Naive B cell (primary cell): ENCODE measurements at regions not wholly inside any gene's neighbourhood (a gene's known extent, or its start where the extent isn't known, plus 50 kb on each side); places are given as distances from the start of the nearest gene placed in this dataset.

Source experiments
- ATAC-seq, 2 donors: fragments of 150-1000 bp; cut with Tn5 transposase; 2 replicates each; pipeline ENCODE4 v1.10.0; 2021; ENCODE audit warnings: low read depth in 2 of 2, mild to moderate bottlenecking in 2 of 2, moderate library complexity in 2 of 2
- DNase-seq: peaks from one replicate; pipeline ENCODE4 v3.0.0; 2022
- H3K27ac Mint-ChIP-seq, 6 donors: one replicate each; pipeline ENCODE4 v1.8.0; 2020 to 2022; ENCODE audit warnings: mild to moderate bottlenecking in 6 of 6, mixed read lengths in 6 of 6, moderate library complexity in 5 of 6, inconsistent platforms in 2 of 6
- H3K27me3 Mint-ChIP-seq, 3 donors: one replicate each; pipeline ENCODE4 v1.8.0; 2021 to 2022; ENCODE audit warnings: mixed read lengths in 3 of 3, mild to moderate bottlenecking in 1 of 3
- H3K36me3 Mint-ChIP-seq, 2 donors: one replicate each; pipeline ENCODE4 v1.8.0; 2020 to 2022; ENCODE audit warnings: mixed read lengths in 2 of 2, inconsistent platforms in 1 of 2, mild to moderate bottlenecking in 1 of 2
- H3K4me1 Mint-ChIP-seq, 3 donors: one replicate each; pipeline ENCODE4 v1.8.0; 2020 to 2022; ENCODE audit warnings: mixed read lengths in 3 of 3, inconsistent platforms in 1 of 3, mild to moderate bottlenecking in 1 of 3, moderate library complexity in 1 of 3
- H3K4me3 Mint-ChIP-seq, 8 donors: one replicate each; pipeline ENCODE4 v1.8.0; 2020 to 2022; ENCODE audit warnings: mild to moderate bottlenecking in 8 of 8, mixed read lengths in 8 of 8, moderate library complexity in 8 of 8, inconsistent platforms in 2 of 8
- H3K9me3 Mint-ChIP-seq, 7 donors: one replicate each; pipeline ENCODE4 v1.8.0; 2020 to 2022; ENCODE audit warnings: mixed read lengths in 7 of 7, mild to moderate bottlenecking in 5 of 7, inconsistent platforms in 2 of 7, moderate library complexity in 1 of 7

DNA sequence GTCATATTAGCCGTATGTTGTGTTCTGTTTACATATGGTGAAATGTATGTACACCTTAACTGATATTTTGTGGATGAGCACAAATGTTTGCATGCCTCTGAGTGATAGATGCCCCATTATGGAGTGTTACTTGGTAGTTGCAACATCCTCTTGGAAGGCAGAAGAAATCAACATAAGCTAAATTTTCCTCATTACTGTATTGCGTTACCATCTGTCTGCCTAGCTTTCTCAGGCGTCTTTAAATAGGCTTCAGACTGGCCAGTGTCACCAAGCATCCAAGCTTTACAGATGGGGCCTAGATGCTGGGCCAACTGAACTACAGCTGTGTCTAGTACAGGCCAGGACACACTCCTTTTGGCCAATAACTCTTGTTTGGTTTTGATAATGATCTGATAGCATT is 250.6 kb downstream of the SAMD5 start:
- ATAC-seq = no peak
- Mint-ChIP-seq H3K27me3 (no peaks in the 10 kb centered on the region), H3K9me3 (peaks cover 0 to 16% (median 3%) of the 10 kb centered on the region in 7 donors), H3K27ac (no peak overlapping the region), H3K36me3 (no peaks in the 10 kb centered on the region), H3K4me3 (no peak overlapping the region), H3K4me1 (no peaks in the 10 kb centered on the region)
- no peak for DNase-seq

GRCh38 chr6:147759536-147759935 is 251.0 kb downstream of the SAMD5 start:
- Mint-ChIP-seq H3K27ac (no peak overlapping the region), H3K36me3 (no peaks in the 10 kb centered on the region), H3K9me3 (peaks cover 0 to 13% (median 2%) of the 10 kb centered on the region in 7 donors), H3K4me3 (no peak overlapping the region), H3K27me3 (no peaks in the 10 kb centered on the region), H3K4me1 (no peaks in the 10 kb centered on the region)
- ATAC-seq (no peak), DNase-seq (no peak)

GRCh38 chr6:147765541-147765940 is 257.1 kb downstream of the SAMD5 start:
- H3K4me3 Mint-ChIP-seq = no peak overlapping the region
- H3K4me1 Mint-ChIP-seq = no peaks in the 10 kb centered on the region
- no peaks in the 10 kb centered on the region for H3K27me3 Mint-ChIP-seq
- DNase-seq (no peak), ATAC-seq (no peak)
- H3K36me3 Mint-ChIP-seq = no peaks in the 10 kb centered on the region
- H3K9me3 Mint-ChIP-seq = peaks cover 0 to 8% (median 0%) of the 10 kb centered on the region in 7 donors
- H3K27ac Mint-ChIP-seq = no peak overlapping the region

GRCh38 chr6:147768969-147769368 is 260.5 kb downstream of the SAMD5 start:
- ATAC-seq = no peak
- no peak overlapping the region for H3K27ac Mint-ChIP-seq
- no peaks in the 10 kb centered on the region for H3K4me1 Mint-ChIP-seq
- H3K9me3 Mint-ChIP-seq = peaks cover 0 to 8% (median 0%) of the 10 kb centered on the region in 7 donors
- no peaks in the 10 kb centered on the region for H3K36me3 Mint-ChIP-seq
- H3K4me3 Mint-ChIP-seq = no peak overlapping the region
- no peak for DNase-seq
- H3K27me3 Mint-ChIP-seq = no peaks in the 10 kb centered on the region

DNA sequence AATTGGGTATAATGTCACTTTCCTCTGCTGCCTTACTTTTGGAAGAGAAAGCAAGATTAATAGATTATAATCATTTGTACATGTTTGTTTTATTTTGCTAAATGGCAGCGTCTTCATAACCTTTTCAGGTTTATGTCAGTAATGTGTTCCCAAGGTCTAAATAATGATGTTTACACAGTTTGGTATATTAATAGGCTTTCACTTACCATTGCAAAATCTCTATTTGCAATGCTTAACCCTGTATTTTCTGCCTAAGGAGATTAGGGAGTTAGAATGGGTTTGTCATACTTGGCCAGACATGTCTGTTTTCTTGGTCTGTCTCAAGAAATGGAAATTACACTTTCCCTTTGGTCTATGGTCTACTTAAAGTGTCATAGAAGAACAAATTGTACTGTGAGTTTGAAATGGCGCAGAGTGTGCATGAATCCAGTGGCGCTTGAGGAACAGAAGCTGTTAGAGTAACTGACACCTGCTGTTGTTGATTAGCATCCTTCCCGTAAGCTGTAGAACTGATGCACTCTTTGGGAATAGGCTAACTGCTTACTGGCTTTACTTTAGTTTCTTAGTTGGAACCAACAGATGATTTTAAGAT is 261.1 kb downstream of the SAMD5 start:
- H3K4me3 Mint-ChIP-seq = no peak overlapping the region
- DNase-seq = no peak
- H3K27ac Mint-ChIP-seq = no peak overlapping the region
- H3K27me3 Mint-ChIP-seq = no peaks in the 10 kb centered on the region
- H3K9me3 Mint-ChIP-seq = peaks cover 0 to 8% (median 0%) of the 10 kb centered on the region in 7 donors
- ATAC-seq = no peak
- H3K4me1 Mint-ChIP-seq = no peaks in the 10 kb centered on the region
- no peaks in the 10 kb centered on the region for H3K36me3 Mint-ChIP-seq

- Mint-ChIP-seq H3K9me3 (peaks cover 0 to 8% (median 0%) of the 10 kb centered on the region in 7 donors), H3K4me3 (no peak overlapping the region), H3K27ac (no peak overlapping the region), H3K36me3 (no peaks in the 10 kb centered on the region), H3K4me1 (no peaks in the 10 kb centered on the region), H3K27me3 (no peaks in the 10 kb centered on the region)
- ATAC-seq (no peak), DNase-seq (no peak)
Observed at GRCh38 chr6:147770221-147770620, 261.7 kb downstream of the SAMD5 start.

- Mint-ChIP-seq H3K27me3 (no peaks in the 10 kb centered on the region), H3K9me3 (peaks cover 0 to 4% (median 0%) of the 10 kb centered on the region in 7 donors), H3K27ac (no peak overlapping the region), H3K36me3 (no peaks in the 10 kb centered on the region), H3K4me1 (no peaks in the 10 kb centered on the region), H3K4me3 (no peak overlapping the region)
- ATAC-seq = no peak
- DNase-seq = no peak
Observed at GRCh38 chr6:147772724-147773123, 264.2 kb downstream of the SAMD5 start.

GRCh38 chr6:147774856-147775255 is 266.4 kb downstream of the SAMD5 start:
- no peaks in the 10 kb centered on the region for H3K36me3 Mint-ChIP-seq
- H3K27ac Mint-ChIP-seq = no peak overlapping the region
- H3K4me3 Mint-ChIP-seq = no peak overlapping the region
- H3K4me1 Mint-ChIP-seq = no peaks in the 10 kb centered on the region
- no peaks in the 10 kb centered on the region for H3K9me3 Mint-ChIP-seq
- no peak for DNase-seq
- H3K27me3 Mint-ChIP-seq = no peaks in the 10 kb centered on the region
- no peak for ATAC-seq

- H3K4me3 Mint-ChIP-seq = no peak overlapping the region
- H3K9me3 Mint-ChIP-seq = no peaks in the 10 kb centered on the region
- no peaks in the 10 kb centered on the region for H3K27me3 Mint-ChIP-seq
- no peaks in the 10 kb centered on the region for H3K4me1 Mint-ChIP-seq
- no peak overlapping the region for H3K27ac Mint-ChIP-seq
- no peak for DNase-seq
- no peaks in the 10 kb centered on the region for H3K36me3 Mint-ChIP-seq
- no peak for ATAC-seq
Observed at GRCh38 chr6:147776631-147777213, 268.2 kb downstream of the SAMD5 start.

GRCh38 chr6:147779624-147780023 is 271.1 kb downstream of the SAMD5 start:
- no peak for ATAC-seq
- DNase-seq = no peak
- Mint-ChIP-seq H3K27me3 (no peaks in the 10 kb centered on the region), H3K4me3 (no peak overlapping the region), H3K9me3 (peaks cover 0 to 2% (median 0%) of the 10 kb centered on the region in 7 donors), H3K4me1 (no peaks in the 10 kb centered on the region), H3K27ac (no peak overlapping the region), H3K36me3 (no peaks in the 10 kb centered on the region)

GRCh38 chr6:147782302-147782701 is 273.8 kb downstream of the SAMD5 start:
- no peaks in the 10 kb centered on the region for H3K27me3 Mint-ChIP-seq
- no peaks in the 10 kb centered on the region for H3K4me1 Mint-ChIP-seq
- H3K4me3 Mint-ChIP-seq = no peak overlapping the region
- peaks cover 0 to 4% (median 0%) of the 10 kb centered on the region in 7 donors for H3K9me3 Mint-ChIP-seq
- DNase-seq = no peak
- ATAC-seq = no peak
- no peaks in the 10 kb centered on the region for H3K36me3 Mint-ChIP-seq
- no peak overlapping the region for H3K27ac Mint-ChIP-seq

GRCh38 chr6:147784371-147784770 is 275.9 kb downstream of the SAMD5 start:
- Mint-ChIP-seq H3K27me3 (no peaks in the 10 kb centered on the region), H3K4me3 (no peak overlapping the region), H3K4me1 (no peaks in the 10 kb centered on the region), H3K36me3 (no peaks in the 10 kb centered on the region), H3K27ac (no peak overlapping the region), H3K9me3 (peaks cover 0 to 8% (median 0%) of the 10 kb centered on the region in 7 donors)
- ATAC-seq = no peak
- DNase-seq = no peak

GRCh38 chr6:147787417-147787816 is 278.9 kb downstream of the SAMD5 start:
- H3K9me3 Mint-ChIP-seq = peaks cover 0 to 11% (median 6%) of the 10 kb centered on the region in 7 donors
- no peak for ATAC-seq
- no peak overlapping the region for H3K27ac Mint-ChIP-seq
- H3K27me3 Mint-ChIP-seq = no peaks in the 10 kb centered on the region
- no peak overlapping the region for H3K4me3 Mint-ChIP-seq
- no peaks in the 10 kb centered on the region for H3K36me3 Mint-ChIP-seq
- no peak for DNase-seq
- no peaks in the 10 kb centered on the region for H3K4me1 Mint-ChIP-seq

- Mint-ChIP-seq H3K27me3 (no peaks in the 10 kb centered on the region), H3K27ac (no peak overlapping the region), H3K4me3 (no peak overlapping the region)
Observed at GRCh38 chr6:147789430-147789947, 281.0 kb downstream of the SAMD5 start.

More at GRCh38 chr6:147789430-147789947, 281.0 kb downstream of the SAMD5 start:
- Mint-ChIP-seq H3K4me1 (no peaks in the 10 kb centered on the region), H3K36me3 (no peaks in the 10 kb centered on the region), H3K9me3 (peaks cover 0 to 11% (median 5%) of the 10 kb centered on the region in 7 donors)
- ATAC-seq (no peak), DNase-seq (no peak)
